ENCODE measurements at regions not wholly inside any gene's neighbourhood (a gene's known extent, or its start where the extent isn't known, plus 50 kb on each side); places are given as distances from the start of the nearest gene placed in this dataset.

- Mint-ChIP-seq H3K4me1 (peaks cover 11% of the 10 kb centered on the region), H3K4me3 (no peak overlapping the region), H3K27me3 (ENCODE audit: low read depth) (no peaks in the 10 kb centered on the region), H3K36me3 (ENCODE audit: low read depth) (peaks cover 37% of the 10 kb centered on the region), H3K27ac (no peak overlapping the region), H3K9me3 (no peaks in the 10 kb centered on the region)
- no peak for TF ChIP-seq CTCF (IDR thresholded peaks at IDR 0.05; ENCODE audit: unreplicated experiment in 3 of 3)
Observed at GRCh38 chr16:27665881-27666280, 115.9 kb downstream of the KATNIP start.

- Mint-ChIP-seq H3K27ac (peak overlapping the region in 1 of 3 experiments; percentile 8), H3K4me3 (no peak overlapping the region), H3K9me3 (peaks cover 3% of the 10 kb centered on the region), H3K27me3 (ENCODE audit: low read depth) (no peaks in the 10 kb centered on the region), H3K4me1 (peaks cover 11% of the 10 kb centered on the region), H3K36me3 (ENCODE audit: low read depth) (peaks cover 48% of the 10 kb centered on the region)
- no peak for TF ChIP-seq CTCF (IDR thresholded peaks at IDR 0.05; ENCODE audit: unreplicated experiment in 3 of 3)
Observed at GRCh38 chr16:27670071-27670810, 120.3 kb downstream of the KATNIP start.

- peaks cover 9% of the 10 kb centered on the region for H3K9me3 Mint-ChIP-seq
- H3K4me3 Mint-ChIP-seq, result no peak overlapping the region
- H3K27ac Mint-ChIP-seq, result no peak overlapping the region
- H3K27me3 Mint-ChIP-seq (ENCODE audit: low read depth), result no peaks in the 10 kb centered on the region
- H3K36me3 Mint-ChIP-seq (ENCODE audit: low read depth), result peaks cover 51% of the 10 kb centered on the region
- peaks cover 11% of the 10 kb centered on the region for H3K4me1 Mint-ChIP-seq
- TF ChIP-seq CTCF (IDR thresholded peaks at IDR 0.05; ENCODE audit: unreplicated experiment in 3 of 3), result no peak
Observed at GRCh38 chr16:27671410-27671809, 121.5 kb downstream of the KATNIP start.

- no peak for TF ChIP-seq CTCF (IDR thresholded peaks at IDR 0.05; ENCODE audit: unreplicated experiment in 3 of 3)
- H3K4me1 Mint-ChIP-seq, result peaks cover 14% of the 10 kb centered on the region
- H3K4me3 Mint-ChIP-seq, result no peak overlapping the region
- H3K36me3 Mint-ChIP-seq (ENCODE audit: low read depth), result peaks cover 65% of the 10 kb centered on the region
- peak overlapping the region; percentile 0 to 82 (median 2) for H3K27ac Mint-ChIP-seq
- H3K9me3 Mint-ChIP-seq, result peaks cover 9% of the 10 kb centered on the region
- no peaks in the 10 kb centered on the region for H3K27me3 Mint-ChIP-seq (ENCODE audit: low read depth)
Observed at GRCh38 chr16:27676839-27677238, 126.9 kb downstream of the KATNIP start.

GRCh38 chr16:27677263-27677662 is 127.3 kb downstream of the KATNIP start:
- no peak for TF ChIP-seq CTCF (IDR thresholded peaks at IDR 0.05; ENCODE audit: unreplicated experiment in 3 of 3)
- peaks cover 63% of the 10 kb centered on the region for H3K36me3 Mint-ChIP-seq (ENCODE audit: low read depth)
- peaks cover 9% of the 10 kb centered on the region for H3K9me3 Mint-ChIP-seq
- no peak overlapping the region for H3K4me3 Mint-ChIP-seq
- no peaks in the 10 kb centered on the region for H3K27me3 Mint-ChIP-seq (ENCODE audit: low read depth)
- peaks cover 14% of the 10 kb centered on the region for H3K4me1 Mint-ChIP-seq
- H3K27ac Mint-ChIP-seq, result peak overlapping the region; percentile 0 to 82 (median 2)

GRCh38 chr16:27678955-27679354 is 129.0 kb downstream of the KATNIP start:
- Mint-ChIP-seq H3K9me3 (peaks cover 9% of the 10 kb centered on the region), H3K27ac (no peak overlapping the region), H3K27me3 (ENCODE audit: low read depth) (no peaks in the 10 kb centered on the region), H3K4me3 (no peak overlapping the region), H3K36me3 (ENCODE audit: low read depth) (peaks cover 63% of the 10 kb centered on the region), H3K4me1 (peaks cover 14% of the 10 kb centered on the region)
- TF ChIP-seq CTCF (IDR thresholded peaks at IDR 0.05; ENCODE audit: unreplicated experiment in 3 of 3), result no peak
